Fibroblast of upper back skin (primary cell): ENCODE measurements at regions not wholly inside any gene's neighbourhood (a gene's known extent, or its start where the extent isn't known, plus 50 kb on each side); places are given as distances from the start of the nearest gene placed in this dataset.
"Not testable (repeated sequence)": the region's sequence is repeated elsewhere in the genome, so short reads cannot be mapped to it uniquely, and the experiment has no call there.

ENCODE experiments used
- DNase-seq: peaks from one replicate; pipeline ENCODE4 v3.0.0-alpha.2; 2013

DNA sequence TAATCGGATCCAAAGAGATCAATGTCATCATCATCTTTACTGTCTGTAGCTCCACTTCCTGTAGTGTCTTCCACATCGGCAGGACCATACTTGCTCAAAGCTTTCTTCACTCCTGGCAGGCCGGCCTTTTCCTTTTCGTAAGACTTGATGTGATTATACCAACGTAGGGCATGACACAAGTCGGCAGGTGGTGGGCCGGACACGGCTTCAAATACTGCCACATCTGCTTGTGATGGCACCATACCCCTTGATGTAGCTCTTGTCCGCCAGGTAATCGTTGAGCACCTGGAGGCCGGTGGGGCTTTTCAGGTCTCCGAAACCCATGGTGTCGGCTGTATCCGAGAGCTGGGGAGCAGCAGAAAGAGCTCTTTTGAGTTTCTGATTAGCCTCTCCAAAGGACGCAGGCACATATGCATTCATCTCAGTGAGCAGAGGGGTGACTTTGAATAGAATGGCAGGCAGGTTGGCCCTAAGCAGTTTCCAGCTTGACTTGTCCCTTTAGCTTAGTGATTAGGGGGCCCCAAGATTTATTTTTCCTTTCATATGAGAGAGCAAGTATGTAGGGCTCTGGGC, 106.0 kb upstream of the PODXL start:
- not testable (repeated sequence) for DNase-seq

DNA sequence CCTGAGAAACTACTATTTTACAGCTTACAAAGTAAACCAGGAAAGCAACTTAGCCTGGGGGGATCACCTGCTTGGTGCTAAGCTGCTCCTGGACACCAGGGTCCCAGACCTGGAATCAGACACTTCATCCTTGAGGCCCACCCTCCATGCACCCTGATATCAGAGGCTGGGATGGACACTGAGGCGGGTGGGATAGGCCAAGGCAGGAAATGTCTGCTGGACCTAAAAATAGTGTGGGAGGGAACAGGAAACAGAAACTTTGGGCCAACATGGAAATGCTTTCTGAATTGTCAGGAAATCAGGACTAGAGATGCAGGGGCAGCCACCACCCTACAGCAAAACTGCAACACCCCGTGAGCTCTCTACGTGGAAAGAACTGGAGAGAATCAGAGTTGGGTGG, 101.5 kb upstream of the PODXL start:
- no peak for DNase-seq

DNA sequence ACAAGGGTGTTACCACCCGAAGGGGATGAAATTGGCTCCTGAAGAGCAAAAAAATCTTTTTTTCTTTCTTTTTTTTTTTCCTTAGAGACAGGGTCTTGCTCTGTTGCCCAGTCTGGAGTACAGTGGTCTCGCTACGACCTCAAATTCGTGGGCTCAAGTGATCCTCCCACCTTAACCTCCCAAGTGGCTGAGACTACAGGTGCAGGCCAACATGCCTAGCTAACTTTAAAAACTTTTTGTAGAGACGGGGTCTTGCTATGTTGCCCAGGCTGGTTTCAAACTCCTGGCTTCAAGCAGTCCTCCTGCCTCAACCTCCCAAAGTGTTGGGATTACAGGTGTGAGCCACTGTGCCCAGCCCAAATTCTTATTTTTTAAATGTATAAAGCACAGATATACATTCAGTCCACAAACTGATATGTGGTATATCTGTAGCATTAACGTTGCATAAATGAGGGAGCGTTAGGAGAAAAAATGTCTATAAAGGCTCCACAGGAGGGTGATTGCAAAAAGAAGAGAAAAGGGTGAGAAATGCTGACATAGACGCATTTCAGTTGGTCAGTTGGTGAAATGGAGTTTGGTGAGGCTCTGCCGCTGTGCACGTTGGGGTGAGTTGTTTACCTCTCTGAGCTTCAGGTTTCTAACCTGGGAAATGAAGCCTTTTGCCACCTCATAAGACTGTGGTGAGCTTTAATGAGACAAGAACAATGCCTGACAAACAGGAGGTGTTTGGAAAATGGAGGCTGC, 100.7 kb upstream of the PODXL start:
- no peak for DNase-seq

DNA sequence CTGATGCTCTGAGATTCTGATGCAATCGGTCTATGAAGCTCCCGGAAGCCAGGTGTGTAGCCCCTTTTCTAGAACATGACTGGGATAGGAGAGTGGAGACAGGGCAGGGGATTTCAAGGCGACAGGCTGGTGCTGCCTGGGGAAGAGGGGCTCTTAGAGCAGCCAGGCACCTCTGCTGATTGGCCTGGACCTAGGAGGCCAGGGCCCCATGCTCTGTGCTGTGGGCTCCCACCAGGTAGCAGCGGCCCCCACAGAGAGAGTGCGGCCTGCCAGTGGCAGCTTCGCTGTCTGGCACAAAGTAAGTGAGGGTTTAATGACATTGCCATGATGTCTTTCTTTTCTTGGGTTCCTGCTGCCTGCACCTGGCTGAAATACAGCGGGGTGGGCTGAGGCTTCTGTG, 99.4 kb upstream of the PODXL start:
- DNase-seq: no peak

DNA sequence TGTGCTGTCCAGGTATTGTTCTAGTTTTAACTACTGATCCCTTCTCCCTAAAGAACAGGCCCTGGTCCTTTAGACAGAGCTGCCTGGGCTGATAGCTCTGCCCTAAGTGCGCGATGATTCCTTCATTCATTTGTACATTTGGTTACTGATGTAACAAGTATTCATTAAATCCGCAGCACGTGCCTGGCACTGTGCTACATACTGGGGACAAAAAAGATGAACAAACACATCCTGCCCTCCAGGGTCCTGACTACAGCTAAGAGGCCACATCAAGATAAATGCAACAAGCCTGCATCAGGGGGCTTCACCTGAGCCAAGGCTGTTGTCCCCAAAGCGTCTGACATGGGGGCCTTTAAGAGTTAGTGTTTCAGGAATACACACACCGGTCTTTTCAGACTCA, 99.0 kb upstream of the PODXL start:
- no peak for DNase-seq

DNA sequence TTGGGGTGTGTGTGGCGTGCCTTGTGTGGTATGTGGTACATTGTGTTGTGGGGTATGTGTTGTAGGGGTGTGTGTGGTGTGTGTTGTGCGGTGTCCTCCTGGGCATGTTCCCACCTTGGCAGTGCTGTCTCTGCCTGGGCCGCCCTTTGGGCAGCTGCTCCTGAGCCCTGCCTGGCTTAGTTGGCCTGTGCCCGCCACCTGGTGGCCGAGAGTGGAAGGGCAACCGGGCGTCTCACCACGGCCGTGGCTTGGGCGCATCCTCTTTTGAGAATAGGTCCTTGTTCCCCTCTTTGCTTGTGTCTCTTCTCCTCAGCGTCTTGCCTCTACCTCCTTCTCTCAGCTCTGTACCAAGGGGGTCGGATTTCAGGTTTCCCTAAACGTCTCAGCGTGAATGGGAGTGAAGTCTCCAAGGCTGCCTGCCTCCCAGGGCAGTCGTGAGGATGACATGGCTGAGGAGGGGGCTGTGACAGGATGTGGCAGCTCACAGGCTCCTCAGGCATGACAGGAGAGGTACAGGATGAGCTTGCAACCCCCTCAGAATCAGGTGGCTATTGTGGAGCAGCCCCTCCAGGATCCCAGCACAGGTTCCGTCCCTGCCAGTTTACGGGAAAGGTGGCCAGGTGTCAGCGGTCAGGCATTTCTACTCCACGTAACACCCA, 98.4 kb upstream of the PODXL start:
- peak; percentile 75 for DNase-seq

DNA sequence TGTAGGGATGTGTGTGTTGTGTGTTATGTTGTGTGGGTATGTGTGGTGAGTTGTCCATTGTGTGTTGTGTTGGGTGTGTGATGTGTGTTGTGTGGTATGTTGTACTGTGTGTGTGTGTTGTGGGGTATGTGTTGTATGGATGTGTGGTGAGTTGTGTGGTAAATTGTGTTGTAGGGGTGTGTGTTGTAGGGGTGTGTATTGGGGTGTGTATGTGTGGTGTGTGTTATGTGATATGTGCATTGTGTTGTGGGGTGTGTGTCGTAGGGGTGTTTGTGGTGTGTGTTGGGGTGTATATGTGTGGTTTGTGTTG, 97.8 kb upstream of the PODXL start:
- DNase-seq: no peak

DNA sequence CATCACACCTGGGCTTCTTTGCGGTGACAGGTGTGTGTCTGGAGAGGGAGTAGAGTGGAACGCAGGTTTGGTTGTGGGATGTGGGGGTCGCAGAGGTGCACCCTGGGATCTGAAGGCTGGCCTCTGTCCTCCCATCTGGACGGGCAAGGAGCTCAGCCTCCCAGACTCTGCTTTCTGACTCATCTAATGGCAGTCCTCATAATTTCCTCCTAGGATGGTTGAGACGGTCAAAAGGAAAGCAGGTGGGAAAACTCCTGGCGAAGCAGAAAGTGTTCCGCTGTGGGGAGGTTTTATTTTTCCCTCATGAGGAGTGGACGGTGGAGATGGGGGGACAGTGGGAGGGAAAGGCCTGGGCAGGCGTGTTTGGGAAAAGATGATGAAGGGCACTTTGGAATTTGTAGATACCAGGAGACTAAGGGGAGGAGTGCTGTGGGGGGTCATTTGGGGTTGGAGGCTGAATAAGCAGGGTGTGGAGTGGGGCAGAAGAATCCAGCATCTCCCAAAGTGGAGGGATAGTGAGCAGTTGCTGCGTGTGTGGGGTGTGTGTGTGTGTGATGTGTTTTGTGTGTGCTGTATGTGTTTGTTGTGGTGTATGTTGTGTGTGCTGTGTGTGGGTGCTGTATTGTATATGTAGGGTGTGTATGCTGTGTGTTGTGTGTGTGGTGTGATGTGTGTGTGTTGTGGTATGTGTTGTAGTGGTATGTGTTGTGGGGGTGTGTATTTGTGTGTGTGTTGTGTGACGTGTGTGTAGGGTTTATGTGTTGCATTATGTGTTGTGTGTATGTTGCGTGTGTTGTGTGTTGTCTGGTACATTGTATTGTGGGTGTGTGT, 97.2 kb upstream of the PODXL start:
- DNase-seq: peak; percentile 30

DNA sequence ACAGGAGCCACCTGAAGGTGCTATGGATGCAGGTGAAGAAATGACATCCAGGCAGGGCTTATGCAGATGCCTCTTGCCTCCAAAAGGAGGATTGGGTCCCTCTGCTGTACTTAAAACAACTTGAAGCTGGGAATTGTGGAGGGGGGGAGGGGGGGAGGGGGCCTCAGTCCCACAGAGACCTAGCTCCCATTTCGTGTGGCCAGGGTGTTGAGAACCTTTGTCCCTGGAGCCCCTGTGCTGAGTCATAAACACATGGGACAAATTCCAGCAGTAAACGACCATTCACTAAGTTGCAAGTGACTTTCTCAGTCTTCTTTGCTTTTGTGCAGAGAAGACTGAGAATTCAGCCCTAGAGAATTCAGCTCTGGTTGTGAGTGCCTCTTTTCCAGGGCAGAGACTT, 96.5 kb upstream of the PODXL start:
- DNase-seq: no peak

DNA sequence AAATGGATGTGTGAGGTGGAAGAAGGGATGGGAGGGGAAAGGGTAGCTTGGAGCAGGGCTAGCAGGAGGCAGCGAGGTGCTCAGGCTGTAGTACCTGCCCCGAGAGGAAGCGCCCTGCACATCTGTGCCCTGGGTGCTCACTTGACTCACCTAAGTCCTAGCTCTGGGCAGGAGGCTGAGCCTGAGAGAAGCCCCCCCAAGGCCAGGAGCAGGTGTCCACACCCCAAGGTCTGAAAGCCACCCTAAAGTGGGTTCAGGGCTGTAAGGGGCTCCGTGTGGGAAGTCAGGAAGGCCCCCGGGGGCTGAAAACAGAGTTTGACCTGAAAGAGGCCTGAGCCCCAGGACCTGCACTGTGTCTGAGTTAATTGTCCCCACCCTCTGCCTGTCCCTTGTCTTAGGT, 95.8 kb upstream of the PODXL start:
- no peak for DNase-seq

DNA sequence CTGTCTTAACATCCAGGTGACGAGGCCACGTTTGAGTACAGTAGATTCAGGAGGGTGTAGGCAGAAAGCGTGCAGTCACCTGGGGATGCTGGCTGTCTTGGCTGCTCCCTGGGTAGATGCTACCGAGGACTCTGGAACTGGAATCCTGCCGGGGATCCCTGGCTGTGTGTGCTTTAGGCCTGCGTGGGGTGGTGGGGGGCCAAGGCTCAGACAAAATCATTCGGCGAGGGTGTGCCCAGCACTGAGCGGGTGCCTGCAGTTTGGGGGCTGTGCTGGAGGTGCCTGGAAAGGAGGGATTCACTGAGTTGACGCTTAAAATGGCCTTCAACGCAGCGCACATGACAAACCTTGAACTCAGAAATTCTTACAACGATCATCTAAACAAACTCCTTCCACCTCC, 93.5 kb upstream of the PODXL start:
- DNase-seq: no peak

DNA sequence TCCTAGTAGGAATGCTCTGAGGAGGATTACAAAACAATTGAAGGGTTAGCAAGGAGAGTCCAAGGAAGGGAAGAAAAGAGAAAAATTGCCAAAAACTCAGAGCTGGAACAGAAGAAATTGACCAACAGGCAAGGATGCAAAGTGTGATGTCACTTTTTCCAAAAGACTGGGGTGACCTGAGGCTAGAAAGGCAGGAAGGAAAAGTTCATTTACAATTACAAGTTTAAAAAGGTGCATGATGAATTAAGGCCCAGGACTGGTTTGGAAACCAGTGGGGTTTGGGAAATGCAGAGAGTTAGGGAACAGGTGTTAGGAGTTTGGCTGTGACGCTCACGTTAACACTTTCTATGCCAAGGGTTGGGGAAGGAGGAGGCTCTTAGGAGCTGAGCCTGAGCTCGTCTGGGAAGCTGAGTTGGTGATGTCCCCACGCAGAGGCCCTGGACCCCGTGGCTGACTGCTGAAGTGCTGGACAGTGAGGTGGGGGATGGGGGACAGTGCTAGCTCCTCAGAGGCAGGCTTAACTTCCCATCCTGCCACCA, 92.6 kb upstream of the PODXL start:
- no peak for DNase-seq

DNA sequence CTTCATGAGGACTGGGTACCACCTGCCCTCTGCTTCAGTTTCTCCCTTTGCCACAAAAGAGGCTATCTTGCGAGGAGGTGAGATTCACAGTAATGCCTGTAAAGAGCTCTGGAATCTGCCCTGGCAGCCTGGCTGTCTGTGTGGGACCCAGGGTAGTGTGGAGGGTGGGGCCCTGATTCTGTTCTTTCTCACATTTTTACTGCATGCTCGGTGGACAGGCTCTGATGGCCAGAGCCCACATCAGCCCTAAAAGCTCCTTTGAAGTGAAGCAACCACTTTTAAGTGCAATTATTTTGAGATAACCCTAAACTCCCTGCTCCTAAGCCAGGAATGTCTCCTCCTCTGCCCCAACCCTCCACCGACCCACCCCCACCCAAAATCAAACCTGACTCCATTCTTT, 92.1 kb upstream of the PODXL start:
- no peak for DNase-seq

DNA sequence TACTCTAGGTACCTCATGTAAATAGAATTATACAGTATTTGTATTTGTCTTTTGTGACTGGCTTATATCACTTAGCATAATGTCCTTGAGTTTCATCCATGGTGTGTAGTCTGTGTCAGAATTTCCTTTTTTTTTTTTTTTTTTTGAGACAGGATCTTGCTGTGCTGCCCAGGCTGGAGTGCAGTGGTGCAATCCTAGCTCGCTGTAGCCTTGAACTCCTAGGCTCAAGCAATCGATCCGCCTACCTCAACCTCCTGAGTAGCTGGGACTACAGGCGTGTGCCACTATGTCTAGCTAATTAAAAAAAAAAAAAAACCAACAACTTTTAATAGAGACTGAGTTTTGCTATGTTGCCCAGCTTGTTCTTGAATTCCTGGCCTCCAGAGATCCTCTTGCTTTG, 89.8 kb upstream of the PODXL start:
- DNase-seq: no peak

DNA sequence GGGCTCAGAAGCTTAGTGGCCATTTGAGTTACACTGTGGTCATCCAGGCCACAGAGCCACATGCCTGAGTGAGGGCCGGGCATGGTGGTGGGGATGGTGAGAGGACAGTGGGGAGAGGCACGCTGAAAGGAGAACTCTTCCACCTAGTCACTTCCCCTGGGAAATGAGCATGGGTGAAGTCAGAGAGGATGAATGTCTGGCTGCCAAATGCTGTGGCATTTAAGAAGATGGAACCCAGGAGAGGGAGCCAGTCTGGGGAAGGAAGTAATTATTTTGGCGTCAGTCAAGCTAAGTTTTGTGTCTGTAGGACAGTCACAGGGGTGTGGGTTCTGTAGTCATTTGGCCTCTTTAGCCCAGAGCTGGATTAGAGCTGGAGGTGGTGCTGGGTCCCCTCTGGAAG, 86.0 kb upstream of the PODXL start:
- peak; percentile 28 for DNase-seq

DNA sequence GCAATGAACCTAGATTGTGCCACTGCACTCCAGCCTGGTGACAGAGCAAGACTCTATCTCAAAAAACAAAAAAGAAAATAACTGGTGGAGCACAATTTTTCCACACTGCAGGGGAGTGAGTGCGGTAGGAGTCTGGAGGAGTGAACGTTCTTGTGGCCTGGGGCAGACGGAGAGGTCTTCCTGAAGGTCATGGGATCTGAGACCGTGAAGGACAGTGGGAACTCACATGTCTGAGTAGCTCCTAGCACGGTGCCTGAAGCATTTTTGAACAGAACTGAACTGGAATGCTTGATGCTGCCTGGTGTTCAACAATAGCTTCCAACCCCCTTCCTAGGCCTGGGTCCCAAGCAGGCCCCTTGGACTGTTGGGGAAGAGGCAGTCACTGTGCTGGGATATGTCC, 84.3 kb upstream of the PODXL start:
- DNase-seq: no peak

DNA sequence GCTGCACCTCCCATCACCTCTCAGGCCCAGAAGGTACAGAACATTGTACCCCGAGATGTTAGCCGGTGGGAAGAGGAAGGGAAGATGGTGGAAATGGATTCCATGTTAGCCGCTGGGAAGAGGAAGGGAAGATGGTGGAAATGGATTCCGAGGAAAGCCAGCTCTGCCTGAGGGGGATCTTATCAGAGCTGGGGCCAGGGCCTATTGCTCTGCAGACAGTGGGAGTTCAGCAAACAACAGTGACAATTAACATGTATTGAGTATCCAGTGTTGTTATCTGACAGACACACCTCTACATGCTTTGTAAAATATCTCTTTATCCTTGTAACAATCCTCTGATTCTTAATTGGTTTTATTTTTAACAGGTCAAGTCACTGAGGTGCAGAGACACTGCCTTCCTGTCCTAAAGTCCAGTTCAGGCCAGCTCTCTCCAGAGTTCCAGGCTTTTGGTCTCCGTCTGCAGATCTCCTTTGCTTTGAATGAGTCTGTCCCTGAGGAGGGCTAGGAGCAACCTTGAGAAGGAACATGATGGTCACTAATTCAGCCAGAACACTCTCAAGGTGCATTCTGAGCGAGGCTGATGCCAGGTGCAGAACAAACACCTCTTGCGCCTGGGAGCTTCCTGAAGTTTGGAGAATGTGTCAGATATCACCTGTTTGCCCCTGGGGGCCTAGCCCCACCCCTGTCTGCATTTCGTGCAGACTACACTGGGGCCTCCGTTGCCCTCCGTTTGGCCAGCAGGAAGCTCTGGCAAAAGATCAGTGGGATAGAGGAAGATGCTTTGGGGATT, 82.4 kb upstream of the PODXL start:
- DNase-seq: no peak

DNA sequence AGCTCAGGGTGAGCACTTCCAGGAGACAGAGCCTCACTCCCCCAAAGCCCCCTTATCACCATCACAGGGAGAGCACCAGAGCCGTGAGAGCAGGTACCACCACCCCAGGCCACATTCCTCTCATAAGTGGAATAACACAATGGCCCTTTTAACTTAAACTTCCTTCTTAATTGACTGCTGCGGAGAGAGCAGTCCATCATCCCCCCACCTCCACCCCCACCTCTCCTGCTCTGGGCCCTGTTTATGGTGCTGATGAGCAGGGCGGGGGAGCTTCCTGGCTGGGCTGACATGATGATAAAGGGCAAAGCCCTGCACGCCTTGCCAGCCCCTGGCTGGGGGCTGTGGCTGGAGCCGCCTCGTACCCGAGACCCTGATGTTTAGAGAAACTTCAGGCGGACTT, 81.4 kb upstream of the PODXL start:
- no peak for DNase-seq

DNA sequence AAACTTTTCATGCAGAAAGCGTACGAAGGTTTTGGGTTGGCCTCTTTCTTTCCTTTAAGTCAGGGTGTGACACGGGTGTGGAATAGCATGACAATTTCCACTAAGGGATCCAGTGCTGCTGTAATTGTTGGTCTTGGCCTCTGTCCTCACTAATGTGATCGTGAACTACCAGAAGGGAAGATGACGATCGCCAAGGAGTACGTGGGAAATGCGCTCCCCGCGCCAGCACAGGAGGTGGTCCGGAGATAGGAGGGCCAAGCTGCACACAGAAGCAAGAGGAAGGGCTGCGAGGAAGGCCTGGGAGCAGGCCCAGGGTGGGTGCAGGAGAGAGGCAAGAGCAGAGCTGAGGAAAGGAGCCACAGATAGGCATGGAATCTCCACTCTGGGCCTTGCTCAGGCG, 79.7 kb upstream of the PODXL start:
- no peak for DNase-seq

DNA sequence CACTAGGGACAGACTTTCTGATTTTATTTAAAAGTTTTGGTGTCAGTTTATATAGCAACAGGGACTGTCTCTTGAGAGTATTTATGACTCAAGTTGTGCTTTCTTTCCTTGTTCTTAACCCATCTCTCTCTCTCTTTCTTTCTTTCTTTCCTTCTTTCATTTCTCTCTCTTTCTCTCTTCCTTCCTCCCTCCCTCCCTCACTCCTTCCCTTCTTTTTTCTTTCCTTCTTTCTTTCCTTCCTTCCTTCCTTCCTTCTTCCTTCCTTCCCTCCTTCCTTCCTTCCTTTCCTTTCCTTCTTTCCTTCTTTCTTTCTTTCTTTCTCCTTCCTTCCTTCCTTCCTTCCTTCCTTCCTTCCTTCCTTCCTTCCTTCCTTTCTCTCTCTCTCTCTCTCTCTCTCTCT, 77.8 kb upstream of the PODXL start:
- not testable (repeated sequence) for DNase-seq

DNA sequence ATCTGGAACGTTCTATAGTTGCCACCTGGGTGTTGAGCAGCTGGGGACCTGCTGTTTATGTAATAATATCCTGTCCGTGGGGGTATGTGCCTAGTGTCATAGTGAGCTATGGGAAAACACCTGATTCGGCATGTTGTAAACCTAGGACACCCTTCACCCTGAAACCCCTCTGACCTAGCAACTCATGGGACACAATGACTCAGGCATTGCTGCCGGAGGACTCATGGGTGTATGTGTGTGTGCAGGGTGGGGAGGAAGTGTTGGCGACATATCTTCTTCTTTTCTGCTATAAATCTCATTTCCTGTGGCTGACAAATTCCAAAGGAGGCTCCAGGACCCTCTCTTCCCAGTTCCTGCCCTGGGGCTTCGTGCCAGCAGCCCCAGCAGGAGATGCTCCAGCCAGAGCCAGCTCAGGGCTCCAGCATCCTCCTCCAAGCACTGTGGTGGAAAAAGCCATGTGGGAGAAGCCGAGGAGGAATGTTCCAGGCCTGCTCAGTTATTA, 77.0 kb upstream of the PODXL start:
- peak; percentile 83 for DNase-seq

DNA sequence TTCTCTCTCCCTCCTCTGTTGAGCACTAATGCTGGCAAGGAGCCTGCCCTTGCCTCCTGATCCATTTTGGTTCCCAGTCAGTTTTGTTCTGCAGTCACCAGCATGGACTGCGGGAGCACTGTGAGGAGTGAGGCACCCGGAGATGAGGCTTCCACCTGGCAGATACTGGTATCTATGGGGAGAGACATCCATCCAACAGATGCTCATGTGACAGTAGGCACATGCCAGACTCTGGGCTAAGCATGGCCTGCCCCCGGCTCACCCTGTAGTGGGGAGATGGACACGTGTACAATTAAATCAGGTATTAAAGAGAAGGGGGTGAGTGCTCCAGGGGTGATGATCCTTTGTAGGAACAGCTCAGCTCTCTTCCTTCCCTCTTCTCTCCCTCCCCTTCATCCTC, 74.0 kb upstream of the PODXL start:
- no peak for DNase-seq
